ENCODE measurements at regions not wholly inside any gene's neighbourhood (a gene's known extent, or its start where the extent isn't known, plus 50 kb on each side); places are given as distances from the start of the nearest gene placed in this dataset.

- peak in 1 of 2 donors; percentile 21 for TF ChIP-seq CTCF (conservative IDR thresholded peaks at IDR 0.05 in 1 of 2, IDR thresholded peaks at IDR 0.05 in 1 of 2; ENCODE audit: extremely low read depth in 1 of 2, insufficient read depth in 1 of 2, low read depth in 1 of 2, low read length in 2 of 2)
- no peak for TF ChIP-seq EZH2 (IDR thresholded peaks at IDR 0.05; ENCODE audit: borderline replicate concordance, low read length)
Measured at GRCh38 chr20:12391099-12391498, 473.4 kb downstream of the BTBD3 start.
